GF-D8 (cell line): ENCODE measurements at regions not wholly inside any gene's neighbourhood (a gene's known extent, or its start where the extent isn't known, plus 50 kb on each side); places are given as distances from the start of the nearest gene placed in this dataset.

Experiments used
- DNase-seq: peaks from one replicate; lab custom pipeline; 2025; lab: John Stamatoyannopoulos, UW

DNA sequence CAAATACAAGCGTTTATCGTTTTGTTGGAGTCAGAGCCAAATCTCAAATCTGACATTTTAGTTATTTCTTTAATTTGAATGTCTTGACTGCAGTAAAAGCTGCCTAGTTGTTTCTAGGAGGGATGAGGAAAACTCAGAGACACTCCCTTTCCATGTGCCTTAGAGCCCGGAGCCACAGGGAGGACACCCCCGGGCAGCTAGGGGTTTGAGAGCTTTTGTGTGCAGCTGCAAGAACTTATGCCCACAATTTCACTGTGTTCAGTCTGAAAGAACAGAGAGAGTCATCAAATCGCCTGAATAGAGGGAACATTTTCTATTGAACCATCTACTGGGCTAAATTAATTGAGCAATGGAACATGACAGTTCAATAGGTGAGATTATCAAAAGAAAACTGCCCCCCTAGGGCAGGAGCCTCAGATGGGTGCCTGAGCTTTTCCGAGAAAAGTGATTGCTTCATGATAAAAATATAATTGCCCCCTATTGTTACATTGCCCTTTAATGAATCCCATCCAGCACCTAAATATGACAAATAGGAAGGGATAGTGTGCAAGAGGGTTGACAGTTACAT, 709.3 kb upstream of the RGMB start:
- no peak for DNase-seq

DNA sequence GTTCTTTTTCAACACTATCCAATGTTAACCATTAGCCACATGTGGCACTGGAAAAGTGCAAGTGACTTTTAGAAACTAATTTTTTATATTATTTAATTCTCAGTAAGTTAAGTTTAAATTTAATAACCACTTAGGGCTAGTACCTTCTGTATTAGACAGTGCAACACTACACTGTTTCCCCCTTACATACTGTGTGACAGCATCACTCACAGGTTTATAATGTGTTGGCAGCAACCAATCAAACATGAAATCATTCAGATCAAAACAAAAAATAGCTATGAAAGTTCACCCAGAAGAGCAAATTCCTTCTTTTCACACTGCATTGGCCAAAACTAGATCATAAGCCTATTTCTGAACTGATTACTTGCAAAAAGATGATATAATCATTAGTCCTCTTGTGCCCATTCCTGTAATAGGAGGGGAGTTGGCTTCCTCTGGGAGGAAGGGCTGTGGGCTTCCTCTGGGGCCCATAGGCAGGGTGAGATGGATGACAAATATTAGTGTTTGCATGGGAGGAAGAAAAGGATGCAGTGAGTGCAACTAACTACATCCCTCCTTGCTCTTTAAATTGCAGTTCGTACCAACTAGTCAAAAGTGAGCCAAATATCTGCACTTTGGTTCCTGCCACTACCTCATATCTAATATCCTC, 708.1 kb upstream of the RGMB start:
- DNase-seq: no peak

DNA sequence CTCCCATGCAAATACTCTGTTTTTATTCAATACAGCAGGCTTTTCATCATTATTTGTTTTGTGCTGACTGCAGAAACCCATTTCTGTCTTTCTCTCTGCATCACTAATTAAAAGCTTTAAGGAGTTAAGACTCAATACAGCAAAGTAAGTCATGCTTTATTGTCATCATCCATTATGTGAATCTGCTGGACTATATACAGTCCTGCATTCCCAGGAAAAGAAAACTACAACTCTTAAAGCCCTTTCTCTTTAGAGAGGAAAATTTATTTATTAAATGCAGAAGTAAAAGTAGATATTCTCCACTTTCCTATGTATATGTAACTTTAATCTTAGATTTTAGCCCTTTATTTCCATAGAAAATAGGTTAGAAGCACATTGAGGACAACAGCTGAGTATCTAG, 706.6 kb upstream of the RGMB start:
- no peak for DNase-seq

DNA sequence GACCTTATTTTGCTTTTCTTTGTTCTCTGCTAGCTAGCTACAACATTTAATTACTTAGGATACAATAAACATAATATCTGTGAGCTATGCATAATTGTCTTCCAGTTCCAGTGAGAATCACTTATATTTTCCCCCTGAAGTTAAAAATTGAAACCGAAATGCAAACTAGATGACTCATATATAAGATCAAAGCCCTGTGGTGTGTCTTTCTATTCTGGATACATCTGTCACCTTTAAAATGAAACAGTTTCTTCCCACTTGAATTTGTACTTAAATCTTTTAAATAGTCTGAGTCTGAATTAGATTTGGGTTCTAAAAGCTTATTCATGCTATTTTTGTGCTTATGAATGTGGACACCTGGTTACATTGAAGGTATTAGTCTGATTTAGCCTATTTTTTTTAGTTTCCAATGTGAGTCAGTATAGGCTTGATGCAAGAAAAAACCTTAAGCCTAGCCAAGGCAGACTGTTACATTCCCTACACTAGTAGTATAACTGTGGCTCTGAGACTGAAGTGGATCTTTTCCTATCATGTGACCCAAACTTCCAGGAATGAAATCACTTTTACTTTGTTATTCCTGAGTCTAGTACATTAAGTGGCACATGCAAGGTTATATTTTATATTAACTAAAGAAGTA, 703.5 kb upstream of the RGMB start:
- DNase-seq: no peak

DNA sequence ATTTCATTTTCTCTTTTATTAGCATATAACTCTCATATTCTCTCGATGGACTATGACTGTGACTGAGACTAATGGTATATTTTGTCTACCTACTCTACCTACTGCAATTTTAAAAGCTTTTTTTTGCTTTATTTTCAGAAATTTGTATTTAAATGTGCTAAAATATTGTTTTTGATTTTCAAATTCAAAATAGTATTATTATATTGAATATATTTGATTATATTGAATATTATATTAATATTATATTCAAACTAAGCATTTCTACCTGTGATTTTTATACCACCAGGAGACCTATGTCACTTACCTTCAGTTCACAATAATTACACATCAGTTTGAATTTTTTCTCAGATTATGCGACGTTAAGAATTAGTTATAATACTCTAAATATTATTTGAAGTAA, 700.5 kb upstream of the RGMB start:
- no peak for DNase-seq

DNA sequence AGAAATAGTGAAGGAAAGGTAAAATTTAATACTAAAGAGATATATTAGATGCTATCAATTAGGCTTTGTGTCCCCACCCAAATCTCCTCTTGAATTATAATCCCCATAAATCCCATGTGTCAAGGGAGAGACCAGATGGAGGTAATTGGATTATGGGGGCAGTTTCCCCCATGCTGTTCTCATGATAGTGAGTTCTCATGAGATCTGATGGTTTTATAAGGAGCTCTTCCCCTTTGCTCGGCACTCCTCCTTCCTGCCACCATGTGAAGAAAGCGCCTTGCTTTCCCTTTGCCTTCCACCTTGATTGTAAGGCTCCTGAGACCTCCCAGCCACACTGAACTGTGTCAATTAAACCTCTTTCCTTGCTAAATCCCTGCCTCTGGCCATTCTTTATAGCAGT, 697.0 kb upstream of the RGMB start:
- no peak for DNase-seq

DNA sequence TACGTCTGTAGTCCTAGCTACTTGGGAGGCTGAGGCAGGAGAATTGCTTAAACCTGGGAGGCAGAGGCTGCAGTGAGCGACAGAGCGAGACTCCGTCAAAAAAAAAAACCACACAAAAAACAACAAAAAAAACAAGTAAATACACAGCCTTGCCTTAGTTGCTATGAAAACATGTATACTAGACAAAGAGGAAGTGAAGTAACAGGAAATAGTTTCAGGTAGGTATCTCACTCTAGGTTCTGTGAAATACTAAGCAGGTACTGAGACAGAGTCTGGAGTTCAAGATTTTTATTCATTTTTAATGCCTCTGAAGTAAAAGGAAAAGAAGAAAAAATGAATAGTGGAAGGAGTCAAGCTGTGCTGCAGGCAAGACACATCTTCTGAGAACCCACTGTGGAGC, 687.9 kb upstream of the RGMB start:
- DNase-seq: no peak

DNA sequence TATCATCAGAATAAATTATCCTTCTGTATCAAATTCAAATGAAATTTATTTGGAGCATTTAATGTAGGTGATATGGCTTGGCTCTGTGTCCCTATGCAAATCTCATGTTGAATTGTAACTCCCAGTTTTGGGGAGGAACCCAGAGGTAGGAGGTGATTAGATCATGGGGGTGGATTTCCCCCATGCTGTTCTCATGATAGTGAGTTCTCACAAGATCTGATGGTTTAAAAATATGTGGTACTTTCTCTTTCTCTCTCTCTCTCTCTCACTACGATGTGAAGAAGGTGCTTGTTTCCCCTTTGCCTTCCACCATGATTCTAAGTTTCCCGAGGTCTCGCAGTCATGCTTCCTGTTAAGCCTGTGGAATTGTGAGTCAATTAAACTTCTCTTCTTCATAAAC, 678.4 kb upstream of the RGMB start:
- DNase-seq: no peak

DNA sequence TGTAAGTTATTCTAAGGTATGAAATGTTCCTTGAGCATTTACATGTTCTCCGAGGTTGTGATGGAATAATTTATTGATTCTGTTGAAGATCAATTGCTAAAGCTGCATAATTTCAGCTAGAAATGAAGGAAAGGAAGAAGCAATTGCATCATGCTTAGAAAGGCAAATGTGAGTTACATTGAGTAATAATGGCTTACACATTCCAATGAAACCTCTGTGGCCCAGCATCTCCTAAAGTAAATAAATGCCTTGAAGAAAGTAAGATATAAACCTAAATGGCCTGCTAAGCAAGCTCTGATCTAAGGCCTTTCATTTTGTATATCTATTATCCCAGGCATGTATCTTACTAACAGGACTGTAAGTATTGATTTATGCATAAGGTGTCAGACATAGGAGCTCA, 677.3 kb upstream of the RGMB start:
- DNase-seq: no peak

DNA sequence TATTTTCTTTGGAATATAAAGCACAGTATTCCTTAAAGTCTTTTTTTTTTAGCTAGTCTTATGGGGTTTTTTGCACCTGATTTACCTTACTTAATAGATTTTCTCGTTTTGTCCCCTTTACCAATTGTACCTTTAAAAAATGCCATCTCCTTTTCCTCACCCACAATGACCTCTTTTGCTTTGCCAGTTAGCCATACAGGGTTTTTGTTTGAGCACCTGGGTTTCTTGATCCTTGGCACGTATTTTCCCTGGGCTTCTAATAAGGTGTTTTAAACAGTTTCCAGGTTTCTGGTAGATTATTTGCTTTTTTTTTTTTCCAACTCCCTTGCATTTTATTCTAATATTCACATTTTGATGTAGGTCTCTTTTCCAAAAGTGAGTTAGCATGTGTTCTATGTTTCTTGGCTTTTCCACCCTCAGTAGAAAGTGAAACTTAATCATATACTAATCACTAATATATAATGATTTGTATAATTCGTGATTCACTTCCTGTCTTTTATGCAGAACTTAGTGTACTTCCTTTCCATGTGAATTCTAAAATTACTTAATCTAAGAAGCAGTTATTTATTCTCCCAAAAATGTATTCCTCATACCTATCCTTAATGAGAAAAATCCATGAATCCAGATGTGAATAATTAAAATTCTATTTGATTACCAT, 673.9 kb upstream of the RGMB start:
- DNase-seq: no peak

DNA sequence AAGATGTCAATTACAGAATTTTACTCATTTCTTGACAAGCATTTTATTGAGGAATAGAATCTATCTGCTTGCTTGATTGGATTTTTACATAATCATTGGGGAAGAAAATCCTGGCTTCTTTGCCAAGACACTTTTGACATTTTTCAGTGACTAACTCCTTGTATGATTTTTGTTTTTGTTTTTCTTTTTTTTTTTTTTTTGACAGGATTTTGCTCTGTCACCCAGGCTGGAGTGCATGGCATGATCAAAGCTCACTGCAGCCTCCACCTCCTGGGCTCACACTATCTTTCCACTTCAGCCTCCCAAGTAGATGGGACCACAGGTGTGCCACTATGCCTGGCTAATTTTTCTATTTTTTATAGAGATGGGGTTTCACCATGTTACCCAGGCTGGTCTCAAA, 672.3 kb upstream of the RGMB start:
- DNase-seq: no peak

DNA sequence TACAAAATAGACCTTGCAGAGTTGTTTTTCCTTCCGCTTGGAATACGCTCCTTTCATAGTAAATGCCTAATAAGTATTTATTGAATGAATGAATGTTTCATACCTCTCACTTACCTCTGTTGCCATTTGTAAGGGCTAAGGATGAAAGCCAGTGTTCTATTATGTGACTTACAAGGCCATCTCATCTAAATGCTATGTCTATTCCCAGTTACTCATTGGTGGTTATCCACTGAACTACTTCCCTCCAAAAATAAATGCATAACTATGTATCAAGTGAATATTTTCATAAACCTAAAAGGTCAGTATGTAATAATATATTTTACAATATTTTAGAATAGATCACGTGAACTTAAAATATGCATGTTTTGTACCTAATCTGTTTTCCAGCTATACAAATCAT, 670.5 kb upstream of the RGMB start:
- DNase-seq: no peak

DNA sequence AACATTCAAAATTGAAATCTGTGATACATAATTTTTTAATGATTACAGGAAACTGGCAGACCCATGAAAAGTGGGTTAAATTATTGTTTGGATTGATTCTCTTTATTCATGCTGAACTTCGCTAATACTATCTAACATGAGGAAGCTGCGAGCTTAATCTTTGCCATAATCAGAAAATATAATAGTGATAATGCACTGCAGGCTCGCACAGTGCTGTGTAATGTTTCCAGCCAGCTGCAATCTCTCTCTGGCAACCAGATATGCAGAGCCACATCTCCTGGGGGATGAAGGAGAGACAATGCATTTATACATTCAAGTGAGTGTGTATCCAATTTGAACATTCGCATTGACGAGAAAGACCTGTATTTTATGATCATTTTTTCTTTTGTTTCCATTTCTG, 669.7 kb upstream of the RGMB start:
- DNase-seq: no peak

DNA sequence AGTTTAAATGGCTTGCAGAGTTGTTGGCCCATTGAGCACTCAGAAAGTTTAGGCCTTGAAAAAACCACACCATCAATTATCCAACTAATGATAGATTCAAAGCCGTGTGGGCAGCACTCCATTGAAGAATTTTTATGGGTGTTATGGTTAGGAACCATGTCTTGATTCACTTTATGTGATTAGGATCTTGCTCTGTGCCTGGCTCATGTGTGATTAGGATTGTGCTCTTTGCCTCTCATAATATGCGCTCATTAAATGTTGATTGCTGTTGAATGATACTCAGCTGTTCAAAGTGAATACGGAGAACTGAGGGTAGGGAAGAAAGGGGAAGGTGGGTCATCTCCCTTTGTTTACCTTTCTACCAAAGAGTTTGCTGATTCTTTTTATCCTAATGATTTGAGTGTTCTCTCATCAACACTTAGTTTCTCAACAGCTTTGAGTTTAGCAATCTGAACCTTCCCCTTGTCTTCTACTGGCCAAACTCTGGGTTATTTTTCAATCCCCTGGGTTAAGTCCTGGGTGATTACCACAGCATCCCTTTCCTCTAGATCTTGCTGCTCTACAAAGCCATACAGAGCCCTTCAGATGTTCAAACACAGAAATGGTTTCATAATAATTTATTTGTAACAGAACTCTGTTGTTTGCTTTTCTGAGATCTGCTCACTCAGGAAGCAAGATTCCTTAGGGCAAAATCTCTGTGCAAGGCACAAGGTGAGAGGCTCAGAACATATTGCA, 668.8 kb upstream of the RGMB start:
- no peak for DNase-seq

DNA sequence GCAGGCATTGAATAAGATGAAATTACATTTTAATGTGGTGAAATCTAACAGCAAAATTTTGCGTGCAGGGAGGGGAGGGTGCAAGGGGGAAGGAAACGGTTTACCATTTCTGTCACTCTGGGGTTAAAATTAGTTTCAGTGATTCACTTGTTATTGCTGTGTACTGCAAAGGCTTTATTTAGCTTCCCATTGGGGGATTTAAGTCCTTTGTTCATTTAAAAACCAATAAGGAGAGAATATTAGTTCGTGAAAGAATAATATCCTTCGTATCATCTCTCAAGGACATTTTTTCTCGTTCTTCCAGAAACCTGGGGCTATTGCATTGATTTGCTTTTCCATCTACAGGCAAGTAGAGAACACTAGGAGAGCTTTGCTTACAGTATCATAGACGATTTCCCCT, 667.8 kb upstream of the RGMB start:
- no peak for DNase-seq

DNA sequence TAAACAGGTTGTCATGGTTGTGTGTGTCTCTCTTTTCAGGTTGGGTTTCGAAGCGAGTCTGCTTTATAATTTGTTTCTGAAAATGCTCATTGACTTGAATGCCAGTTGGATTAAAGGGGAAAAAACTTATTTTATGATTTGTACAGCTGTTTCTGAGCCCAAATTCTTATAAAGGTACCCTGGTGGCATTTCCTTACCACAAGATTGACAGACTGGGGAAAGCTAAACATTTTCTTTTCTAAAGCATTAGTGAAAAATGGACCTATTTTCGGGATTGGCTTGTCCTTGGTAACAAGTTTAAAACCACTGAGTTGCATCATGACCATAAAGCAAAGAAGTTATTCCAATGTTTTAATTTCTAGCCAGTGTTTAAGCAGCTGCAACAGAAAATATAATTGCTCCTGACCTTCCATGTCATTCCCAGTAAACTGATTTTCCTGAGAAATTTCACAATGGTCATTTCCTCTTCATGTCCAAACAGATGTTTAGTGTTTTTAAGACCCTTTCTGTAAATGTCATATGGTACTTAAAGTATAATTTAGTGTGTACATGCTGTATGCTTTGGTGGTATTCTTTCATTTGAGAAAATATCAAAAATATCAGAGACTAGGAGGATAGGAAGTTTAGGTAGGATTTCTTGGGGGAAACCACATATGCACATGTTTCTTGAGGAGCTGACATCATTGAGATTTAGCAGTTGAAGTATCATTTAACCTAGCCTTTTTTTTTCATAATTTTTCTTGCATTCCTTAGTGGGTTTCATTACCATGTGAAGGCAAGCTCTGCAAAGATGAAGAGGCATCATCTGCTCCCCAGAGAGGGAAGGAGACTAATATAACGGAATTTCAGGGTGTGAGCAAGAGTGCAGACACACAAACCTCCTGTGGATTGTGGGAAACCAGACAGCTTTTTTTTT, 667.1 kb upstream of the RGMB start:
- DNase-seq: no peak

DNA sequence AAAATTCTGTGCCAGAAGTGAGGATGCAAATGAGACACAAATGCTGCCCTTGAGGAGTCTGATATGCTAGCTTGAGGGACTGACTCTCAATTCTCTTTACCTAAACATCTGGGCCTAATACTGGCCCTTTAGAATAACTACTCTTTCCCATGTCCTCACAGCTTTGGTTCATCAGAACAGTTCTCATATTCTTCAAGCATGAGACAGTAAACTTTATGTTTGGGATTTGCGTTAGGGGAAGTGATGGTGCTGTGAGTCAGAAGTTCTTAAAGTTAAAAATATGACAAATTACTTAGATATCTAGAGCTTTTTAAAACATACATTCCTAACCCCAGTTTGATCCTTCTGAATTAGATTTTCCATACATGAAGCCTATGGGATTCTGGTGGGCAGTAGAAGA, 665.0 kb upstream of the RGMB start:
- DNase-seq: no peak

DNA sequence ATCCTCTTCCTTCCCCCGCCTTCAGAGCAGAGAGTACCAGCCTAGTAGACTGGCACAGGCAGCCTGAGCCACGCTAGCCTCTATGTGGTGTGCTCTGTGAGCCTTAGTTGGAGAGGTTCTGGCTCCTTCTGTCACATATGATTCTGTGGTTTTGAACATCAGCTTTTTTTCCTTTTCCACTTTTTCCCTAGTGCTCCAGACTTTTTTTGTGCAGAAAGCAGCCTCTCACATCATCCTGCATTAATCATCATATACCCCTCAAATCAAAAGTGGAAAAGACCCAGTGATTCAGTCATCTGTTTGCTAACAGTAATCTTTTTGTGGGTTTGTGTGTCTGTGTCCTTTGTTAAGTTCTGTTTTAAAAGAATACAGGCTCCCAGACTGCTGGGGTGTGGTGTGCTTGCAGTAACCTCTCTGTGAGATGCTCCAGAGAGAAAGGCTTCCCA, 663.9 kb upstream of the RGMB start:
- DNase-seq: no peak

DNA sequence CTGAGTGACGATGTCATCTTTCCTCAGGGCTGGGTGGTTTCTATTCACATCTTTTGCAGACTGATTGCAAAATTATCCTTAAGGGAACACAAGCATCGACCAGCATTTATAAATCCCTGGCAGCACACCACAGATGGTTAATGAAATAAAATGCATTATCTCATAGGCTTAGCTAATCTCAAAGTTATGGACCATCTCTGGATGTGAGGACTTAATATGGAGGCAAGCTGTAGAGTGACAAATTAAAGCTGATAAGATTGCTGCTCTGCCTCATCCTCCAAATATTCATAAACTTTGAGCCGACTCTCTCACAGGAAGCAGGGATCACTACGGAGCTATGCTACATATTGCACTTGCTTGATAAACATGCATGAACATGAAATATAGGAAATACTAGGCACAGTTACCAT, 663.2 kb upstream of the RGMB start:
- no peak for DNase-seq

DNA sequence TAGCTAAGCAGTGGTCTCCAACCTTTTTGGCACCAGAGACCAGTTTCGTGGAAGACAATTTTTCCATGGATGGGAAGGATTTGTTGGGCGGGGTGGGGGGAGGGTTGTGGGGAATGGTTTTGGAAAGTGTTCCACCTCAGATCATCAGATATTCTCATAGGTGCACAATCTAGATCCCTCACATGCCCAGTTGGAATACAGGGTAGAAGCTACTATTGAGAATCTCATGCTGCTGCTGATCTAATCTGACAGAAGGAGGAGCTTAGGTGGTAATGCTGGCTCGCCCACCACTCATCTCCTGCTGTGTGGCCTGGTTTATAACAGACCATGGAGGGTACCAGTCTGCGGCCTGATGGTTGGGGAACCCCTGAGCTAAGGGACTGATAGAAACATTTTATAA, 662.7 kb upstream of the RGMB start:
- DNase-seq: no peak

DNA sequence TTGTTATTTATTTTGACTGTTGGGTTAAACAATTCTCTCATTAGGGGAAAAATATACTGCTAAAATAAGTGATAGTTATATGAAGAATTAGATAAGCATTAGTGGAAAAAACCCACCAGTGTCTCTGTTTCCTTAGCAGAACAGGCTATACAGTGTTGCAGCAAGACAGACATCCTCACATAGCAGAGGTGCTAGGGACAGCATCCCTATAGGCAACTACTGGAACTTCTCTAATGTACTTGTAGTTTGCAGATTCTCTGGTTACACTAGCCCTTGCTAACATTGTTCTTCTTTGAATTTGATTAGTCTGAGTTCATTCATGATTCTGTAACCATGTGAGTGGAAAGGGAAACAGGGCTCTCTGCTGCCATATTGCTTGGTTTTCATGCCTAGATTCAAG, 661.8 kb upstream of the RGMB start:
- DNase-seq: no peak
